ENCODE measurements at regions not wholly inside any gene's neighbourhood (a gene's known extent, or its start where the extent isn't known, plus 50 kb on each side); places are given as distances from the start of the nearest gene placed in this dataset.

- TF ChIP-seq ZNF266 (tag by site-specific recombination; IDR thresholded peaks at IDR 0.05; ENCODE audit: low read depth) (0 out of 2 replicates have a peak, but pooled peaks have one; percentile 28), HOXC10 (CRISPR knock-in tag; IDR thresholded peaks at IDR 0.05) (no peak), ZNF791 (tag by site-specific recombination; IDR thresholded peaks at IDR 0.05) (no peak), ZBTB8A (tag by site-specific recombination; IDR thresholded peaks at IDR 0.05) (peak; percentile 63), ZNF404 (tag by site-specific recombination; IDR thresholded peaks at IDR 0.05) (no peak), ZXDB (tag by site-specific recombination; IDR thresholded peaks at IDR 0.05) (peak; percentile 60), ZNF202 (tag by site-specific recombination; IDR thresholded peaks at IDR 0.05; ENCODE audit: borderline replicate concordance) (peak; percentile 71; the same call in 1 of the 2 replicates), ZNF394 (tag by site-specific recombination; IDR thresholded peaks at IDR 0.05; ENCODE audit: borderline replicate concordance) (peak; percentile 79; the same call in 1 of the 2 replicates), ZNF837 (tag by site-specific recombination; IDR thresholded peaks at IDR 0.05) (no peak), ZNF112 (tag by site-specific recombination; IDR thresholded peaks at IDR 0.05) (no peak)
- TF ChIP-seq, protein P1, sequence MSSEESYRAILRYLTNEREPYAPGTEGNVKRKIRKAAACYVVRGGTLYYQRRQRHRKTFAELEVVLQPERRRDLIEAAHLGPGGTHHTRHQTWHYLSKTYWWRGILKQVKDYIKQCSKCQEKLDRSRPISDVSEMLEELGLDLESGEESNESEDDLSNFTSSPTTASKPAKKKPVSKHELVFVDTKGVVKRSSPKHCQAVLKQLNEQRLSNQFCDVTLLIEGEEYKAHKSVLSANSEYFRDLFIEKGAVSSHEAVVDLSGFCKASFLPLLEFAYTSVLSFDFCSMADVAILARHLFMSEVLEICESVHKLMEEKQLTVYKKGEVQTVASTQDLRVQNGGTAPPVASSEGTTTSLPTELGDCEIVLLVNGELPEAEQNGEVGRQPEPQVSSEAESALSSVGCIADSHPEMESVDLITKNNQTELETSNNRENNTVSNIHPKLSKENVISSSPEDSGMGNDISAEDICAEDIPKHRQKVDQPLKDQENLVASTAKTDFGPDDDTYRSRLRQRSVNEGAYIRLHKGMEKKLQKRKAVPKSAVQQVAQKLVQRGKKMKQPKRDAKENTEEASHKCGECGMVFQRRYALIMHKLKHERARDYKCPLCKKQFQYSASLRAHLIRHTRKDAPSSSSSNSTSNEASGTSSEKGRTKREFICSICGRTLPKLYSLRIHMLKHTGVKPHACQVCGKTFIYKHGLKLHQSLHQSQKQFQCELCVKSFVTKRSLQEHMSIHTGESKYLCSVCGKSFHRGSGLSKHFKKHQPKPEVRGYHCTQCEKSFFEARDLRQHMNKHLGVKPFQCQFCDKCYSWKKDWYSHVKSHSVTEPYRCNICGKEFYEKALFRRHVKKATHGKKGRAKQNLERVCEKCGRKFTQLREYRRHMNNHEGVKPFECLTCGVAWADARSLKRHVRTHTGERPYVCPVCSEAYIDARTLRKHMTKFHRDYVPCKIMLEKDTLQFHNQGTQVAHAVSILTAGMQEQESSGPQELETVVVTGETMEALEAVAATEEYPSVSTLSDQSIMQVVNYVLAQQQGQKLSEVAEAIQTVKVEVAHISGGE (tag by site-specific recombination; conservative IDR thresholded peaks at IDR 0.05; ENCODE audit: low read depth): peak; percentile 76
Measured at GRCh38 chr5:4762316-4762715, 377.8 kb upstream of the ADAMTS16 start (continued).

GRCh38 chr5:4765411-4765810 lies 374.7 kb upstream of the ADAMTS16 start:
- no peaks in the 10 kb centered on the region for H3K36me3 ChIP-seq (ENCODE audit: control insufficient read depth in 2 of 2, insufficient read depth in 1 of 2, low read length in 2 of 2)
- TF ChIP-seq ZNF677 (tag by site-specific recombination; IDR thresholded peaks at IDR 0.05) (no peak), SP2 (tag by site-specific recombination; IDR thresholded peaks at IDR 0.05) (no peak), ZNF10 (tag by site-specific recombination; IDR thresholded peaks at IDR 0.05) (no peak), ZNF175 (tag by site-specific recombination; IDR thresholded peaks at IDR 0.05) (no peak), REST (tag by site-specific recombination; IDR thresholded peaks at IDR 0.05) (no peak), ZNF624 (tag by site-specific recombination; IDR thresholded peaks at IDR 0.05) (no peak)
- POLR2A ChIA-PET: no interaction called here
- no peaks in the 10 kb centered on the region; the same call in 1 of the 2 replicates for H3K9me3 ChIP-seq (ENCODE audit: control insufficient read depth, insufficient read depth, low read depth, low read length)
- H3K4me1 ChIP-seq (ENCODE audit: control insufficient read depth, insufficient read depth, low read length): no peaks in the 10 kb centered on the region
- H3K4me3 ChIP-seq (ENCODE audit: low read depth, low read length): no peak overlapping the region
- H3K27ac ChIP-seq (ENCODE audit: extremely low read depth, low read depth, low read length): no peak overlapping the region
- CTCF ChIA-PET: no interaction called here

DNA sequence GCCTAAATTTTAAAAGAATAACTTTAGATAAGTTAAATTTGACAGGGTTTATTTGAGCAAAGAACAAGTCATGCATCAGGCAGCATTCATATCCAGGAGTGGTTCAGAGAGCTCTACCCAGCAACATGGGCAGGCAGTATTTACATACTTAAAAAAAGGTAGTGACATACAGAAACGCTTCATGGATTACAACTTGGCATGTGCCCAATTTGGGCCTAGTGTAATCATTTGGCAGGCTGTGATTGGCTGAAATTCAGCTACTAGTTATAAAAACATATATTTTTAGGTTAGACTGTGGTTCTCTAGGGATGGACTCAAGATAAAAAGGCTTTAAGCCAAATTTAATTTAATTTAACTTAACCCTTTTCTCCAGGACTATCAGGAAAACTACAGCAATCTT lies 374.0 kb upstream of the ADAMTS16 start:
- CTCF ChIA-PET: no interaction called here
- no peak for TF ChIP-seq ZNF621 (tag by site-specific recombination; IDR thresholded peaks at IDR 0.05)
- TF ChIP-seq ZNF549 (tag by site-specific recombination; IDR thresholded peaks at IDR 0.05): peak; percentile 57; the same call in 1 of the 2 replicates
- POLR2A ChIA-PET: no interaction called here
- no peaks in the 10 kb centered on the region for H3K36me3 ChIP-seq (ENCODE audit: control insufficient read depth in 2 of 2, insufficient read depth in 1 of 2, low read length in 2 of 2)
- H3K4me1 ChIP-seq (ENCODE audit: control insufficient read depth, insufficient read depth, low read length): no peaks in the 10 kb centered on the region
- no peaks in the 10 kb centered on the region; the same call in 1 of the 2 replicates for H3K9me3 ChIP-seq (ENCODE audit: control insufficient read depth, insufficient read depth, low read depth, low read length)
- no peak overlapping the region for H3K4me3 ChIP-seq (ENCODE audit: low read depth, low read length)
- H3K27ac ChIP-seq (ENCODE audit: extremely low read depth, low read depth, low read length): no peak overlapping the region
